H1 (cell line): ENCODE measurements at regions not wholly inside any gene's neighbourhood (a gene's known extent, or its start where the extent isn't known, plus 50 kb on each side); places are given as distances from the start of the nearest gene placed in this dataset.

ENCODE experiments used
- CTCF ChIA-PET: fragments of 300-600 bp; sonication (Branson Sonifier 250); formaldehyde crosslinking; loops from one replicate; lab custom pipeline; 2021; ENCODE audit not compliant: partially characterized antibody; lab: Charles Lee
- POLR2A ChIA-PET: fragments of 300-600 bp; sonication (Branson Sonifier 250); formaldehyde crosslinking; loops from one replicate; lab custom pipeline; 2021; ENCODE audit warnings: inconsistent platforms; ENCODE audit not compliant: partially characterized antibody; lab: Charles Lee
- DNase-seq, 2 experiments: peaks; one replicate each; pipeline versions ENCODE4 v3.0.0 to v3.0.0-alpha.2; 2010 to 2022; ENCODE audit warnings: low spot score in 2 of 2, low read depth in 1 of 2, mixed read lengths in 1 of 2
- FAIRE-seq: peaks from 2 replicates; lab custom pipeline; 2011; peaks lifted over from hg19 to GRCh38; lab: Jason Lieb, UNC
- H2AFZ ChIP-seq: 2 replicates; pipeline ENCODE4 v1.8.1; 2012; ENCODE audit warnings: low read length, inconsistent platforms
- H2AK5ac ChIP-seq: 2 replicates; pipeline ENCODE4 v1.6.1; 2013; ENCODE audit warnings: low read depth, low read length
- H2BK120ac ChIP-seq: replicated peaks from 2 replicates; pipeline ENCODE3; 2013; ENCODE audit warnings: low read depth, low read length, inconsistent platforms
- H2BK12ac ChIP-seq: 2 replicates; pipeline ENCODE4 v1.6.1; 2013; ENCODE audit warnings: low read depth, low read length
- H2BK15ac ChIP-seq: 2 replicates; pipeline ENCODE4 v1.6.1; 2013; ENCODE audit warnings: low read length
- H2BK20ac ChIP-seq: 2 replicates; pipeline ENCODE4 v1.6.1; 2013; ENCODE audit warnings: low read length
- H2BK5ac ChIP-seq: 2 replicates; pipeline ENCODE4 v1.6.1; 2013; ENCODE audit warnings: low read depth, low read length
- H3K14ac ChIP-seq: 2 replicates; pipeline ENCODE4 v1.6.1; 2013; ENCODE audit warnings: inconsistent platforms; ENCODE audit not compliant: insufficient read length
- H3K18ac ChIP-seq: 2 replicates; pipeline ENCODE4 v1.6.1; 2013; ENCODE audit warnings: low read length; ENCODE audit errors: extremely low read depth
- H3K23ac ChIP-seq: 2 replicates; pipeline ENCODE4 v1.6.1; 2013; ENCODE audit warnings: inconsistent platforms; ENCODE audit not compliant: insufficient read length
- H3K23me2 ChIP-seq: 2 replicates; pipeline ENCODE4 v1.6.1; 2013; ENCODE audit warnings: low read depth, low read length
- H3K27ac ChIP-seq: 2 replicates; pipeline ENCODE4 v1.6.1; 2011; ENCODE audit warnings: low read depth, low read length, inconsistent platforms
- H3K27me3 ChIP-seq, 4 experiments: replicated peaks in 1 of 4; 1 replicate in 1 of 4; 2 replicates in 3 of 4; pipeline versions ENCODE4 v1.6.1 to v1.8.1; 2011 to 2013; ENCODE audit warnings: low read length in 3 of 4, mild to moderate bottlenecking in 3 of 4, inconsistent platforms in 2 of 4, mixed read lengths in 2 of 4, moderate library complexity in 1 of 4; ENCODE audit not compliant: control insufficient read depth in 3 of 4, insufficient read depth in 3 of 4; ENCODE audit errors: extremely low read depth in 1 of 4
- H3K36me3 ChIP-seq, 4 experiments: 2 replicates each; pipeline versions ENCODE4 v1.6.1 to v1.8.1; 2011 to 2013; ENCODE audit warnings: mild to moderate bottlenecking in 4 of 4, low read length in 3 of 4, moderate library complexity in 2 of 4, control low read depth in 1 of 4, inconsistent platforms in 1 of 4; ENCODE audit not compliant: insufficient read depth in 4 of 4, control insufficient read depth in 2 of 4
- H3K4ac ChIP-seq: replicated peaks from 2 replicates; pipeline ENCODE3; 2013; ENCODE audit warnings: low read length, low read depth, mixed read lengths, inconsistent platforms; ENCODE audit not compliant: insufficient read length
- H3K4me1 ChIP-seq, 4 experiments: replicated peaks in 1 of 4; 1 replicate in 1 of 4; 2 replicates in 3 of 4; pipeline versions ENCODE4 v1.6.1 to v1.8.1; 2011 to 2013; ENCODE audit warnings: low read length in 3 of 4, inconsistent platforms in 2 of 4, mixed read lengths in 1 of 4; ENCODE audit not compliant: insufficient read depth in 4 of 4, control insufficient read depth in 3 of 4
- H3K4me2 ChIP-seq, 2 experiments: 2 replicates each; pipeline versions ENCODE4 v1.6.1 to v1.8.1; 2011 to 2013; ENCODE audit warnings: low read depth in 2 of 2, low read length in 2 of 2, control low read depth in 1 of 2, inconsistent platforms in 1 of 2, mild to moderate bottlenecking in 1 of 2; ENCODE audit not compliant: insufficient read depth in 1 of 2
- H3K4me3 ChIP-seq, 4 experiments: fragments of 200-600, 300-600 bp in 1 of 4; sonication (generic), shearing (Covaris generic), sonication (Bioruptor Twin) in 1 of 4; 2 replicates each; pipeline versions ENCODE4 v1.5.1 to v1.8.1; 2011 to 2016; ENCODE audit warnings: low read length in 4 of 4, low read depth in 3 of 4, control low read depth in 2 of 4, inconsistent platforms in 2 of 4, mild to moderate bottlenecking in 2 of 4, mixed read lengths in 1 of 4, moderate library complexity in 1 of 4; ENCODE audit not compliant: insufficient read depth in 2 of 4; ENCODE audit errors: extremely low read depth in 1 of 4
- H3K56ac ChIP-seq: replicated peaks from 2 replicates; pipeline ENCODE3; 2013; ENCODE audit warnings: low read depth, mild to moderate bottlenecking, mixed read lengths, low read length, inconsistent platforms; ENCODE audit not compliant: insufficient read length
- H3K79me1 ChIP-seq: 2 replicates; pipeline ENCODE4 v1.6.1; 2013; ENCODE audit warnings: low read depth, low read length, control low read depth
- H3K79me2 ChIP-seq, 2 experiments: 2 replicates each; pipeline versions ENCODE4 v1.6.1 to v1.8.1; 2012 to 2013; ENCODE audit warnings: low read length in 2 of 2, mild to moderate bottlenecking in 2 of 2, inconsistent platforms in 1 of 2; ENCODE audit not compliant: insufficient read depth in 2 of 2, control insufficient read depth in 1 of 2
- H3K9ac ChIP-seq, 4 experiments: replicated peaks in 1 of 4; 1 replicate in 1 of 4; 2 replicates in 3 of 4; pipeline versions ENCODE4 v1.6.1 to v1.8.1; 2011 to 2013; ENCODE audit warnings: low read depth in 3 of 4, low read length in 3 of 4, control low read depth in 2 of 4, mild to moderate bottlenecking in 2 of 4, moderate library complexity in 2 of 4, inconsistent platforms in 1 of 4; ENCODE audit errors: extremely low read depth in 1 of 4
- H3K9me3 ChIP-seq, 2 experiments: 2 replicates each; pipeline versions ENCODE4 v1.6.1 to v1.8.1; 2012 to 2013; ENCODE audit warnings: mild to moderate bottlenecking in 2 of 2, moderate library complexity in 2 of 2, control low read depth in 1 of 2, inconsistent platforms in 1 of 2, low read depth in 1 of 2, low read length in 1 of 2, mixed read lengths in 1 of 2; ENCODE audit not compliant: insufficient read depth in 2 of 2
- H4K20me1 ChIP-seq, 2 experiments: replicated peaks in 1 of 2; 2 replicates each; pipeline versions ENCODE3 to v1.8.1; 2011 to 2013; ENCODE audit warnings: inconsistent platforms in 2 of 2, low read length in 2 of 2, mild to moderate bottlenecking in 1 of 2; ENCODE audit not compliant: insufficient read depth in 2 of 2, control insufficient read depth in 1 of 2
- H4K5ac ChIP-seq: 2 replicates; pipeline ENCODE4 v1.6.1; 2013; ENCODE audit warnings: low read length, low read depth, mixed read lengths, inconsistent platforms; ENCODE audit not compliant: insufficient read length
- H4K8ac ChIP-seq: 2 replicates; pipeline ENCODE4 v1.8.0; 2013; ENCODE audit warnings: mild to moderate bottlenecking, moderate library complexity, low read length, inconsistent platforms; ENCODE audit not compliant: insufficient read depth; ENCODE audit errors: extremely low read depth
- H4K91ac ChIP-seq: replicated peaks from 2 replicates; pipeline ENCODE3; 2013; ENCODE audit warnings: low read length, mixed read lengths, inconsistent platforms; ENCODE audit not compliant: insufficient read length
- ASH2L ChIP-seq: fragments of 200-600, 300-600 bp; sonication (generic); IDR thresholded peaks from one replicate; pipeline ENCODE4 v1.7.1; 2017; ENCODE audit warnings: low read length
- CBX5 ChIP-seq: fragments of 300-800, 300-1000 bp; sonication (generic); IDR thresholded peaks from 2 replicates; pipeline ENCODE4 v1.7.1; 2016; ENCODE audit warnings: antibody characterized with exemption, low read length, low read depth
- EZH2 ChIP-seq: fragments of 200-600 bp; sonication (generic); IDR thresholded peaks from 2 replicates; pipeline ENCODE4 v1.7.1; 2012; ENCODE audit warnings: low read depth, mild to moderate bottlenecking, moderate library complexity, low read length, inconsistent platforms; ENCODE audit not compliant: severe bottlenecking
- FOSL1 ChIP-seq: IDR thresholded peaks from 2 replicates; pipeline ENCODE4 v1.6.1; 2011; ENCODE audit warnings: mild to moderate bottlenecking, low read depth, low read length, moderate library complexity; ENCODE audit not compliant: insufficient read depth
- POU5F1 ChIP-seq: IDR thresholded peaks from 2 replicates; pipeline ENCODE4 v1.6.1; 2011; ENCODE audit warnings: low read depth, mild to moderate bottlenecking, low read length, moderate library complexity
- RXRA ChIP-seq: IDR thresholded peaks from 2 replicates; pipeline ENCODE4 v1.6.1; 2011; ENCODE audit warnings: low read depth, mild to moderate bottlenecking, low read length, moderate library complexity; ENCODE audit not compliant: insufficient read depth
- SIN3A ChIP-seq, 2 experiments: IDR thresholded peaks in 1 of 2; conservative IDR thresholded peaks in 1 of 2; 2 replicates each; pipeline ENCODE4 v1.6.1; 2011 to 2012; ENCODE audit warnings: low read length in 2 of 2, improper control_type of control experiment in 1 of 2, low read depth in 1 of 2, mild to moderate bottlenecking in 1 of 2
- YY1 ChIP-seq: IDR thresholded peaks from 2 replicates; pipeline ENCODE4 v1.6.1; 2011; ENCODE audit warnings: low read depth, mild to moderate bottlenecking, low read length
- WGBS, 2 experiments: shearing (Covaris generic) in 1 of 2; methylation state at CpG; one replicate each; pipeline versions ENCODE4 v1.1.6 to v1.1.7; 2013 to 2015; ENCODE audit warnings: low lambda C conversion rate in 2 of 2, mixed read lengths in 2 of 2, inconsistent platforms in 1 of 2, low coverage in 1 of 2, missing lambda C conversion rate in 1 of 2; ENCODE audit not compliant: insufficient replicate concordance in 2 of 2, insufficient coverage in 1 of 2, insufficient read length in 1 of 2; ENCODE audit errors: extremely low coverage in 1 of 2, missing lambda C conversion rate in 1 of 2; 5-methylcytosine and 5-hydroxymethylcytosine counted together
- TF ChIP-seq, protein P1 (sequence below): IDR thresholded peaks from 2 replicates; pipeline ENCODE4 v1.6.1; 2012; ENCODE audit warnings: low read length, inconsistent platforms

DNA sequence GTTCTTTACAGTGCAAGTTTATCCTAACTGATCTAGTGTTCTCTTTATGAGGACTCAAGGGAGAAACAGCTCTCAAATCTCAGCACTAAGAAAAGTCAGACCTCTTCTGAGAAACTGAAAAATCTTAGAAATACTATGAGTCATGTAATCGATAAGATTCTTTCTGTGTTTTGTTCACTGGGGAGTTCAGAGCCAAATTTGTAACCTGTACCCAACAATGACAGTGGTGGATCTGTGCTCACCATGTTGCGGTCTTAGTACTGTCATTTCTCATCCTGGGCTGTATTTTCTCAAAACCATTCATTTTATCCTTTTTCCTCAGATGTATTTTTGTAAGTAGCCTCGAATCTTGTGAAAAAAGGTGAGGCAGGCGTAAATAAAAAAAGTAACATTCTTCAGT is 146.4 kb downstream of the ACER2 start:
- Histone ChIP-seq H3K27ac (no peak overlapping the region), H3K18ac (no peak overlapping the region), H2AFZ (no peak overlapping the region), H3K4me2 (no peak overlapping the region), H3K9ac (no peak overlapping the region), H3K23me2 (no peaks in the 10 kb centered on the region), H3K4me1 (peaks cover 0 to 3% (median 1%) of the 10 kb centered on the region in 4 experiments; a peak in 4 of 7 replicates), H3K79me2 (no peaks in the 10 kb centered on the region), H3K36me3 (no peaks in the 10 kb centered on the region), H3K79me1 (no peaks in the 10 kb centered on the region), H4K20me1 (no peaks in the 10 kb centered on the region), H4K8ac (no peak overlapping the region), H3K4me3 (no peak overlapping the region), H3K9me3 (peaks cover 11 to 12% of the 10 kb centered on the region in 2 experiments), H3K27me3 (no peaks in the 10 kb centered on the region), H2BK15ac (no peak overlapping the region), H2BK12ac (no peak overlapping the region), H3K56ac (no peak overlapping the region), H2BK20ac (no peak overlapping the region), H2BK5ac (no peak overlapping the region), H3K4ac (no peak overlapping the region), H2BK120ac (no peak overlapping the region), H2AK5ac (no peak overlapping the region), H4K5ac (no peak overlapping the region), H3K23ac (no peak overlapping the region), H4K91ac (no peak overlapping the region), H3K14ac (no peak overlapping the region)
- ChIA-PET POLR2A (no interaction called here), CTCF (interaction anchor here (0.6 to 1.2 kb wide), 2 partner anchors 63 to 74 kb away, joined by 3 to 6 read pairs; no protein-coding TSS in a partner anchor)
- DNase-seq, result no peak
- TF ChIP-seq EZH2, result no peak
- no peak for TF ChIP-seq YY1
- TF ChIP-seq POU5F1, result no peak
- TF ChIP-seq SIN3A (conservative IDR thresholded peaks at IDR 0.05 in 1 of 2, IDR thresholded peaks at IDR 0.05 in 1 of 2; ENCODE audit: low read depth in 1 of 2, low read length in 2 of 2), result no peak
- TF ChIP-seq FOSL1, result no peak
- no peak for TF ChIP-seq CBX5
- TF ChIP-seq ASH2L, result no peak
- no peak for TF ChIP-seq RXRA
- TF ChIP-seq, protein P1, sequence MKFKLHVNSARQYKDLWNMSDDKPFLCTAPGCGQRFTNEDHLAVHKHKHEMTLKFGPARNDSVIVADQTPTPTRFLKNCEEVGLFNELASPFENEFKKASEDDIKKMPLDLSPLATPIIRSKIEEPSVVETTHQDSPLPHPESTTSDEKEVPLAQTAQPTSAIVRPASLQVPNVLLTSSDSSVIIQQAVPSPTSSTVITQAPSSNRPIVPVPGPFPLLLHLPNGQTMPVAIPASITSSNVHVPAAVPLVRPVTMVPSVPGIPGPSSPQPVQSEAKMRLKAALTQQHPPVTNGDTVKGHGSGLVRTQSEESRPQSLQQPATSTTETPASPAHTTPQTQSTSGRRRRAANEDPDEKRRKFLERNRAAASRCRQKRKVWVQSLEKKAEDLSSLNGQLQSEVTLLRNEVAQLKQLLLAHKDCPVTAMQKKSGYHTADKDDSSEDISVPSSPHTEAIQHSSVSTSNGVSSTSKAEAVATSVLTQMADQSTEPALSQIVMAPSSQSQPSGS, result no peak
- FAIRE-seq, result no peak
- 91% methylated on average over 4 of the region's 4 CpGs; no CpG with 5 or more reads in 1 of the 2 experiments for WGBS, 2 experiments
